ENCODE measurements at regions not wholly inside any gene's neighbourhood (a gene's known extent, or its start where the extent isn't known, plus 50 kb on each side); places are given as distances from the start of the nearest gene placed in this dataset.
"Not testable (repeated sequence)": the region's sequence is repeated elsewhere in the genome, so short reads cannot be mapped to it uniquely, and the experiment has no call there.

GRCh38 chr17:64791226-64791625 lies 128.1 kb downstream of the LRRC37A3 start:
- H3K27me3 ChIP-seq (ENCODE audit: insufficient read depth, low read length); POLR2A ChIA-PET; H3K79me2 ChIP-seq (ENCODE audit: insufficient read depth, low read length); H3K36me3 ChIP-seq (ENCODE audit: control insufficient read depth in 1 of 2, insufficient read depth in 2 of 2, low read length in 2 of 2); intact Hi-C loops (cut with micrococcal nuclease); H3K9me3 ChIP-seq (ENCODE audit: control insufficient read depth in 1 of 2, insufficient read depth in 1 of 2, low read depth in 1 of 2, low read length in 2 of 2); H3K4me2 ChIP-seq (ENCODE audit: low read length); H3K9me2 ChIP-seq (ENCODE audit: insufficient read depth); CTCF ChIA-PET; H4K20me1 ChIP-seq (ENCODE audit: insufficient read depth); H3K27ac ChIP-seq (ENCODE audit: low read depth, low read length); ATAC-seq; H2AFZ ChIP-seq (ENCODE audit: low read depth, low read length, poor library complexity, severe bottlenecking); H3K4me3 ChIP-seq (replicated peaks in 1 of 2; ENCODE audit: low read depth in 1 of 2, low read length in 2 of 2); RAD21 ChIA-PET (ENCODE audit: low non-redundant PET in 1 of 2, low total read pairs in 2 of 2, uncharacterized antibody in 2 of 2, unreplicated experiment in 2 of 2); H3K9ac ChIP-seq (ENCODE audit: low read length); DNase-seq (ENCODE audit: low read depth, low spot score); BruUV-seq (replicated peaks): not testable (repeated sequence)
- H3K4me1 ChIP-seq (ENCODE audit: control insufficient read depth in 1 of 2, insufficient read depth in 2 of 2, low read length in 2 of 2) = peaks cover 0 to 21% of the 10 kb centered on the region in 2 experiments; a peak in 2 of 4 replicates

- ATAC-seq, POLR2A ChIA-PET: not testable (repeated sequence)
These were observed 128.6 kb upstream of the SMURF2 start for GRCh38 chr17:64790690-64791089.

GRCh38 chr17:64790193-64790592 lies 128.1 kb upstream of the SMURF2 start:
- BruUV-seq (replicated peaks) = not testable (repeated sequence)

More at GRCh38 chr17:64790690-64791089, 128.6 kb upstream of the SMURF2 start:
- H3K4me2 ChIP-seq (ENCODE audit: low read length); H3K9ac ChIP-seq (ENCODE audit: low read length); H3K27me3 ChIP-seq (ENCODE audit: insufficient read depth, low read length); H3K36me3 ChIP-seq (ENCODE audit: control insufficient read depth in 1 of 2, insufficient read depth in 2 of 2, low read length in 2 of 2); H3K4me3 ChIP-seq (replicated peaks in 1 of 2; ENCODE audit: low read depth in 1 of 2, low read length in 2 of 2); RAD21 ChIA-PET (ENCODE audit: low non-redundant PET in 1 of 2, low total read pairs in 2 of 2, uncharacterized antibody in 2 of 2, unreplicated experiment in 2 of 2); H2AFZ ChIP-seq (ENCODE audit: low read depth, low read length, poor library complexity, severe bottlenecking); H3K79me2 ChIP-seq (ENCODE audit: insufficient read depth, low read length); intact Hi-C loops (cut with micrococcal nuclease); H3K9me3 ChIP-seq (ENCODE audit: control insufficient read depth in 1 of 2, insufficient read depth in 1 of 2, low read depth in 1 of 2, low read length in 2 of 2); CTCF ChIA-PET; H3K27ac ChIP-seq (ENCODE audit: low read depth, low read length); H3K9me2 ChIP-seq (ENCODE audit: insufficient read depth); DNase-seq (ENCODE audit: low read depth, low spot score); H4K20me1 ChIP-seq (ENCODE audit: insufficient read depth); BruUV-seq (replicated peaks): not testable (repeated sequence)
- H3K4me1 ChIP-seq (ENCODE audit: control insufficient read depth in 1 of 2, insufficient read depth in 2 of 2, low read length in 2 of 2) = peaks cover 0 to 25% of the 10 kb centered on the region in 2 experiments; a peak in 2 of 4 replicates

GRCh38 chr17:64789061-64789445 lies 126.9 kb upstream of the SMURF2 start:
- H3K4me1 ChIP-seq (ENCODE audit: control insufficient read depth in 1 of 2, insufficient read depth in 2 of 2, low read length in 2 of 2) = peaks cover 0 to 25% of the 10 kb centered on the region in 2 experiments; a peak in 2 of 4 replicates
- H3K79me2 ChIP-seq (ENCODE audit: insufficient read depth, low read length); CTCF ChIA-PET; H4K20me1 ChIP-seq (ENCODE audit: insufficient read depth); H3K4me2 ChIP-seq (ENCODE audit: low read length); H3K27ac ChIP-seq (ENCODE audit: low read depth, low read length); H3K27me3 ChIP-seq (ENCODE audit: insufficient read depth, low read length); RAD21 ChIA-PET (ENCODE audit: low non-redundant PET in 1 of 2, low total read pairs in 2 of 2, uncharacterized antibody in 2 of 2, unreplicated experiment in 2 of 2); BruUV-seq (replicated peaks); intact Hi-C loops (cut with micrococcal nuclease); DNase-seq (ENCODE audit: low read depth, low spot score); H3K9me2 ChIP-seq (ENCODE audit: insufficient read depth); POLR2A ChIA-PET; H3K4me3 ChIP-seq (replicated peaks in 1 of 2; ENCODE audit: low read depth in 1 of 2, low read length in 2 of 2); H3K9me3 ChIP-seq (ENCODE audit: control insufficient read depth in 1 of 2, insufficient read depth in 1 of 2, low read depth in 1 of 2, low read length in 2 of 2); H2AFZ ChIP-seq (ENCODE audit: low read depth, low read length, poor library complexity, severe bottlenecking); H3K9ac ChIP-seq (ENCODE audit: low read length); ATAC-seq; H3K36me3 ChIP-seq (ENCODE audit: control insufficient read depth in 1 of 2, insufficient read depth in 2 of 2, low read length in 2 of 2): not testable (repeated sequence)

More at GRCh38 chr17:64790193-64790592, 128.1 kb upstream of the SMURF2 start:
- H4K20me1 ChIP-seq (ENCODE audit: insufficient read depth); H3K9me3 ChIP-seq (ENCODE audit: control insufficient read depth in 1 of 2, insufficient read depth in 1 of 2, low read depth in 1 of 2, low read length in 2 of 2); DNase-seq (ENCODE audit: low read depth, low spot score); CTCF ChIA-PET; H3K4me2 ChIP-seq (ENCODE audit: low read length); H3K79me2 ChIP-seq (ENCODE audit: insufficient read depth, low read length); ATAC-seq; RAD21 ChIA-PET (ENCODE audit: low non-redundant PET in 1 of 2, low total read pairs in 2 of 2, uncharacterized antibody in 2 of 2, unreplicated experiment in 2 of 2); H3K27ac ChIP-seq (ENCODE audit: low read depth, low read length); H3K9me2 ChIP-seq (ENCODE audit: insufficient read depth); H3K36me3 ChIP-seq (ENCODE audit: control insufficient read depth in 1 of 2, insufficient read depth in 2 of 2, low read length in 2 of 2); intact Hi-C loops (cut with micrococcal nuclease); POLR2A ChIA-PET; H2AFZ ChIP-seq (ENCODE audit: low read depth, low read length, poor library complexity, severe bottlenecking); H3K4me3 ChIP-seq (replicated peaks in 1 of 2; ENCODE audit: low read depth in 1 of 2, low read length in 2 of 2); H3K27me3 ChIP-seq (ENCODE audit: insufficient read depth, low read length); H3K9ac ChIP-seq (ENCODE audit: low read length): not testable (repeated sequence)
- H3K4me1 ChIP-seq (ENCODE audit: control insufficient read depth in 1 of 2, insufficient read depth in 2 of 2, low read length in 2 of 2) = peaks cover 0 to 25% of the 10 kb centered on the region in 2 experiments; a peak in 2 of 4 replicates

Measured in HCT116 (cell line).